B cell (primary cell): ENCODE measurements at regions not wholly inside any gene's neighbourhood (a gene's known extent, or its start where the extent isn't known, plus 50 kb on each side); places are given as distances from the start of the nearest gene placed in this dataset.

Experiments
- CTCF ChIP-seq: fragments of 200-600 bp; IDR thresholded peaks from one replicate; pipeline ENCODE4 v1.8.0; 2022; ENCODE audit warnings: antibody characterized with exemption, mild to moderate bottlenecking
- EZH2 ChIP-seq: IDR thresholded peaks from 2 replicates; pipeline ENCODE4 v1.6.1; 2012; ENCODE audit warnings: borderline replicate concordance, low read depth, mild to moderate bottlenecking, moderate library complexity, low read length; ENCODE audit not compliant: insufficient read depth, poor library complexity, severe bottlenecking

GRCh38 chr10:130409331-130409730, 273.1 kb downstream of the GLRX3 start:
- no peak for TF ChIP-seq CTCF
- TF ChIP-seq EZH2: no peak
